ENCODE measurements at regions not wholly inside any gene's neighbourhood (a gene's known extent, or its start where the extent isn't known, plus 50 kb on each side); places are given as distances from the start of the nearest gene placed in this dataset.

DNA sequence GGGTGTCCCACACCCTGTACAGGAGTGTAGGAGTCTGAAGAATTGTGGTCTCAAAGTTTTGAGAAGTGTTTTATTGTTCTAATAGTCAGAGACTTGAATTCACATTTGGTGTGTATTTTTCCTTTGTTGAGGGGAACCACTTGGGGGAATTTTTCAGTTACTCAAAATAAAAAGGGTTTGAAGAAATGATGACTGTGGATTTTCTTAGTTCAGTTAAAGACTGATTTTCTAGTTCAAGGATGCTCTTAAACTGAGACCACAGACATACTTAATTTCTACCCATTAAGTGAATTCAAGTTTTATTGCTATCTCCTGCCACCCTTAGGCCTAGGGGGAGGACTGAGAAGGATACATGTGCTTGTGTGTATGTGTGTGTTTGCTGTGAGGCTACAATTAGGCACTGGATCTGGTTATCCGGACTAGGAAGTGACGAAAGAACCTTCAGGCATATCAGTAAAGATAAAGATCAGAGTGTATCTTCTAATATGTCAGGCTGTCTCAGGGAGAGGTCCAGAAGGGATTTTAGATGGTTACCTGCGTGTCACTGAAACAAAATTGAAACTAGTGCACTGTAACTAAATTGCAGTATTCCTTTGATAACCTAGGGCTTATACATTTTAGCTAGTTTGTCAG is 234.9 kb upstream of the DACH1 start:
- no peak for TF ChIP-seq CTCF (IDR thresholded peaks at IDR 0.05; ENCODE audit: insufficient read depth, low read length)
- TF ChIP-seq GABPA (IDR thresholded peaks at IDR 0.05; ENCODE audit: low read depth), result no peak
- TF ChIP-seq SPI1 (IDR thresholded peaks at IDR 0.05; ENCODE audit: borderline replicate concordance, low read depth), result no peak
- no peak for TF ChIP-seq POLR2AphosphoS5 (IDR thresholded peaks at IDR 0.05; ENCODE audit: low read depth)
